OCI-LY1 (cell line): ENCODE measurements at regions not wholly inside any gene's neighbourhood (a gene's known extent, or its start where the extent isn't known, plus 50 kb on each side); places are given as distances from the start of the nearest gene placed in this dataset.

Source experiments
- CTCF ChIP-seq: fragments of 200-600 bp; sonication (generic), shearing (Covaris generic); IDR thresholded peaks from 2 replicates; pipeline ENCODE4 v1.5.1; 2017; ENCODE audit warnings: mild to moderate bottlenecking, antibody characterized with exemption, low read length, moderate library complexity, mixed read lengths
- EZH2 ChIP-seq: fragments of 200-600 bp; sonication (generic), shearing (Covaris generic); IDR thresholded peaks from 2 replicates; pipeline ENCODE4 v1.8.0; 2017; ENCODE audit warnings: borderline replicate concordance, mixed run types, mild to moderate bottlenecking, antibody characterized with exemption, low read length, moderate library complexity, mixed read lengths

DNA sequence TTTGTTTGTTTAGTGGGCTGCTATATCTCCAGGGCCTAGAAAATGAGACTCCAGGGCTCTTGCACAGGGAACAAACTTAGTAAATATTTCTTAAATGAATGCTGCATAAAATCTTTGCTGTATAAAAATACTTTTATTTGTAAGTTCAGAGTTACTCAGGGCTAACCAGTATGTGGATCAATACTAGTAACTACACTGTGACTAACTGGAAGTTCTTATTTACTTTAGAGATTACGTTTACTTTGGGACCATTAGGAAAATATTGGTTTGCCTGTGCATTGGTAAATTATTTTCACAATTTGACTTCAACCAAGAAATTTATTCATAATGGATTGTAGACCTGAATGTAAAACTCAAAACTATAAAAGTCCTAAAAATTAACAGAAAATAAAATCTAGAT, 575.5 kb downstream of the RNF144A start:
- no peak for TF ChIP-seq EZH2
- no peak for TF ChIP-seq CTCF
